GM13977 (cell line): ENCODE measurements at regions not wholly inside any gene's neighbourhood (a gene's known extent, or its start where the extent isn't known, plus 50 kb on each side); places are given as distances from the start of the nearest gene placed in this dataset.

ENCODE experiments used
- DNase-seq: peaks from one replicate; pipeline ENCODE4 v3.0.0; 2012; ENCODE audit warnings: low spot score
- CTCF ChIP-seq: IDR thresholded peaks from 2 replicates; pipeline ENCODE4 v1.5.1; 2012; ENCODE audit warnings: mild to moderate bottlenecking, control low read depth; ENCODE audit not compliant: insufficient read depth; ENCODE audit errors: extremely low read depth, missing control alignments
- in situ Hi-C: fragments of 300-500 bp; cut with MboI; formaldehyde crosslinking; loops from one replicate; pipeline ENCODE4 v1.12.0; 2022; ENCODE audit warnings: low sequenced_read_pairs, low pct_unique_long_range_greater_than_20kb, mixed read lengths, inconsistent platforms; ENCODE audit not compliant: unreplicated experiment

GRCh38 chr5:152674403-152674802, 269.3 kb upstream of the NMUR2 start:
- in situ Hi-C loops, result no loop called here
- no peak for TF ChIP-seq CTCF
- no peak for DNase-seq

GRCh38 chr5:152676196-152676595, 271.1 kb upstream of the NMUR2 start:
- TF ChIP-seq CTCF, result no peak
- no peak for DNase-seq
- in situ Hi-C loops, result no loop called here

- no peak for DNase-seq
- in situ Hi-C loops, result no loop called here
- no peak for TF ChIP-seq CTCF
Measured at GRCh38 chr5:152683205-152683604, 278.1 kb upstream of the NMUR2 start.

GRCh38 chr5:152686931-152687330, 281.9 kb upstream of the NMUR2 start:
- TF ChIP-seq CTCF, result no peak
- DNase-seq, result no peak
- in situ Hi-C loops, result no loop called here

- TF ChIP-seq CTCF, result no peak
- in situ Hi-C loops, result no loop called here
- DNase-seq, result no peak
Measured at GRCh38 chr5:152688561-152689249, 283.6 kb upstream of the NMUR2 start.

- in situ Hi-C loops, result no loop called here
- TF ChIP-seq CTCF, result no peak
- no peak for DNase-seq
Measured at GRCh38 chr5:152689250-152689711, 284.2 kb upstream of the NMUR2 start.

- in situ Hi-C loops, result no loop called here
- no peak for DNase-seq
- TF ChIP-seq CTCF, result no peak
Measured at GRCh38 chr5:152694231-152694630, 289.2 kb upstream of the NMUR2 start.
